GM23338 (cell line): ENCODE measurements at regions not wholly inside any gene's neighbourhood (a gene's known extent, or its start where the extent isn't known, plus 50 kb on each side); places are given as distances from the start of the nearest gene placed in this dataset.

ENCODE experiments used
- EZH2 ChIP-seq: fragments of 200-600 bp; sonication (generic); IDR thresholded peaks from one replicate; pipeline ENCODE4 v1.8.0; 2017; ENCODE audit warnings: antibody characterized with exemption, mild to moderate bottlenecking, low read depth; ENCODE audit not compliant: unreplicated experiment
- EZH2phosphoT487 ChIP-seq: fragments of 200-600 bp; sonication (generic); IDR thresholded peaks from one replicate; pipeline ENCODE4 v1.8.1; 2018; ENCODE audit warnings: antibody characterized with exemption; ENCODE audit not compliant: unreplicated experiment
- JUNB ChIP-seq: IDR thresholded peaks from one replicate; pipeline ENCODE4 v1.6.1; 2016; ENCODE audit warnings: antibody characterized with exemption; ENCODE audit not compliant: unreplicated experiment
- NANOG ChIP-seq: IDR thresholded peaks from 2 replicates; pipeline ENCODE4 v1.6.1; 2016; ENCODE audit warnings: antibody characterized with exemption, borderline replicate concordance
- REST ChIP-seq: IDR thresholded peaks from one replicate; pipeline ENCODE4 v1.6.1; 2018; ENCODE audit warnings: antibody characterized with exemption; ENCODE audit not compliant: unreplicated experiment
- STAT1 ChIP-seq: IDR thresholded peaks from one replicate; pipeline ENCODE4 v1.6.1; 2016; ENCODE audit warnings: antibody characterized with exemption; ENCODE audit not compliant: unreplicated experiment
- ZNF114 ChIP-seq: fragments of 250-450 bp; sonication (Bioruptor Pico); IDR thresholded peaks from 2 replicates; pipeline ENCODE4 v1.5.0; 2020; ENCODE audit warnings: mild to moderate bottlenecking, moderate library complexity
- ZNF331 ChIP-seq: fragments of 250-450 bp; sonication (Bioruptor Pico); IDR thresholded peaks from 2 replicates; pipeline ENCODE4 v1.5.0; 2020; ENCODE audit warnings: low read depth, mild to moderate bottlenecking, moderate library complexity
- TF ChIP-seq, protein P1 (sequence below): fragments of 250-450 bp; sonication (Bioruptor Pico); IDR thresholded peaks from 2 replicates; pipeline ENCODE4 v1.5.0; 2020; ENCODE audit warnings: mild to moderate bottlenecking, moderate library complexity

- TF ChIP-seq, protein P1, sequence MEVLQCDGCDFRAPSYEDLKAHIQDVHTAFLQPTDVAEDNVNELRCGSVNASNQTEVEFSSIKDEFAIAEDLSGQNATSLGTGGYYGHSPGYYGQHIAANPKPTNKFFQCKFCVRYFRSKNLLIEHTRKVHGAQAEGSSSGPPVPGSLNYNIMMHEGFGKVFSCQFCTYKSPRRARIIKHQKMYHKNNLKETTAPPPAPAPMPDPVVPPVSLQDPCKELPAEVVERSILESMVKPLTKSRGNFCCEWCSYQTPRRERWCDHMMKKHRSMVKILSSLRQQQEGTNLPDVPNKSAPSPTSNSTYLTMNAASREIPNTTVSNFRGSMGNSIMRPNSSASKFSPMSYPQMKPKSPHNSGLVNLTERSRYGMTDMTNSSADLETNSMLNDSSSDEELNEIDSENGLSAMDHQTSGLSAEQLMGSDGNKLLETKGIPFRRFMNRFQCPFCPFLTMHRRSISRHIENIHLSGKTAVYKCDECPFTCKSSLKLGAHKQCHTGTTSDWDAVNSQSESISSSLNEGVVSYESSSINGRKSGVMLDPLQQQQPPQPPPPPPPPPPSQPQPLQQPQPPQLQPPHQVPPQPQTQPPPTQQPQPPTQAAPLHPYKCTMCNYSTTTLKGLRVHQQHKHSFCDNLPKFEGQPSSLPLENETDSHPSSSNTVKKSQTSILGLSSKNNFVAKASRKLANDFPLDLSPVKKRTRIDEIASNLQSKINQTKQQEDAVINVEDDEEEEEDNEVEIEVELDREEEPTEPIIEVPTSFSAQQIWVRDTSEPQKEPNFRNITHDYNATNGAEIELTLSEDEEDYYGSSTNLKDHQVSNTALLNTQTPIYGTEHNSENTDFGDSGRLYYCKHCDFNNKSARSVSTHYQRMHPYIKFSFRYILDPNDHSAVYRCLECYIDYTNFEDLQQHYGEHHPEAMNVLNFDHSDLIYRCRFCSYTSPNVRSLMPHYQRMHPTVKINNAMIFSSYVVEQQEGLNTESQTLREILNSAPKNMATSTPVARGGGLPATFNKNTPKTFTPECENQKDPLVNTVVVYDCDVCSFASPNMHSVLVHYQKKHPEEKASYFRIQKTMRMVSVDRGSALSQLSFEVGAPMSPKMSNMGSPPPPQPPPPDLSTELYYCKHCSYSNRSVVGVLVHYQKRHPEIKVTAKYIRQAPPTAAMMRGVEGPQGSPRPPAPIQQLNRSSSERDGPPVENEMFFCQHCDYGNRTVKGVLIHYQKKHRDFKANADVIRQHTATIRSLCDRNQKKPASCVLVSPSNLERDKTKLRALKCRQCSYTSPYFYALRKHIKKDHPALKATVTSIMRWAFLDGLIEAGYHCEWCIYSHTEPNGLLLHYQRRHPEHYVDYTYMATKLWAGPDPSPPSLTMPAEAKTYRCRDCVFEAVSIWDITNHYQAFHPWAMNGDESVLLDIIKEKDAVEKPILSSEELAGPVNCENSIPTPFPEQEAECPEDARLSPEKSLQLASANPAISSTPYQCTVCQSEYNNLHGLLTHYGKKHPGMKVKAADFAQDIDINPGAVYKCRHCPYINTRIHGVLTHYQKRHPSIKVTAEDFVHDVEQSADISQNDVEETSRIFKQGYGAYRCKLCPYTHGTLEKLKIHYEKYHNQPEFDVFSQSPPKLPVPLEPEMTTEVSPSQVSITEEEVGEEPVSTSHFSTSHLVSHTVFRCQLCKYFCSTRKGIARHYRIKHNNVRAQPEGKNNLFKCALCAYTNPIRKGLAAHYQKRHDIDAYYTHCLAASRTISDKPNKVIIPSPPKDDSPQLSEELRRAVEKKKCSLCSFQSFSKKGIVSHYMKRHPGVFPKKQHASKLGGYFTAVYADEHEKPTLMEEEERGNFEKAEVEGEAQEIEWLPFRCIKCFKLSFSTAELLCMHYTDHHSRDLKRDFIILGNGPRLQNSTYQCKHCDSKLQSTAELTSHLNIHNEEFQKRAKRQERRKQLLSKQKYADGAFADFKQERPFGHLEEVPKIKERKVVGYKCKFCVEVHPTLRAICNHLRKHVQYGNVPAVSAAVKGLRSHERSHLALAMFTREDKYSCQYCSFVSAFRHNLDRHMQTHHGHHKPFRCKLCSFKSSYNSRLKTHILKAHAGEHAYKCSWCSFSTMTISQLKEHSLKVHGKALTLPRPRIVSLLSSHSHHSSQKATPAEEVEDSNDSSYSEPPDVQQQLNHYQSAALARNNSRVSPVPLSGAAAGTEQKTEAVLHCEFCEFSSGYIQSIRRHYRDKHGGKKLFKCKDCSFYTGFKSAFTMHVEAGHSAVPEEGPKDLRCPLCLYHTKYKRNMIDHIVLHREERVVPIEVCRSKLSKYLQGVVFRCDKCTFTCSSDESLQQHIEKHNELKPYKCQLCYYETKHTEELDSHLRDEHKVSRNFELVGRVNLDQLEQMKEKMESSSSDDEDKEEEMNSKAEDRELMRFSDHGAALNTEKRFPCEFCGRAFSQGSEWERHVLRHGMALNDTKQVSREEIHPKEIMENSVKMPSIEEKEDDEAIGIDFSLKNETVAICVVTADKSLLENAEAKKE (CRISPR knock-in tag), result no peak
- no peak for TF ChIP-seq ZNF331 (CRISPR knock-in tag)
- no peak for TF ChIP-seq NANOG
- no peak for TF ChIP-seq STAT1
- TF ChIP-seq REST, result no peak
- TF ChIP-seq JUNB, result no peak
- no peak for TF ChIP-seq EZH2phosphoT487
- TF ChIP-seq ZNF114 (CRISPR knock-in tag), result no peak
- TF ChIP-seq EZH2, result no peak
These were observed 98.1 kb upstream of the TOP1 start (continued) for GRCh38 chr20:40930561-40930960.
